NB4 (cell line): ENCODE measurements at regions not wholly inside any gene's neighbourhood (a gene's known extent, or its start where the extent isn't known, plus 50 kb on each side); places are given as distances from the start of the nearest gene placed in this dataset.

Experiments used
- DNase-seq: peaks from one replicate; pipeline ENCODE4 v3.0.0; 2010; ENCODE audit warnings: low read depth
- H3K4me3 ChIP-seq: one replicate; pipeline ENCODE4 v1.5.1; 2011; ENCODE audit warnings: mild to moderate bottlenecking, low read depth, low read length, moderate library complexity
- MYC ChIP-seq: IDR thresholded peaks from 2 replicates; pipeline ENCODE4 v1.6.1; 2011; ENCODE audit warnings: low read depth, low read length
- POLR2A ChIP-seq: IDR thresholded peaks from 2 replicates; pipeline ENCODE4 v1.6.1; 2011; ENCODE audit warnings: mild to moderate bottlenecking; ENCODE audit not compliant: insufficient read length; ENCODE audit errors: extremely low read depth
- TF ChIP-seq, protein P1 (sequence below): IDR thresholded peaks from one replicate; pipeline ENCODE4 v1.5.1; 2012; ENCODE audit warnings: low read depth, low read length
- TF ChIP-seq, protein P2 (sequence below): IDR thresholded peaks from 2 replicates; pipeline ENCODE4 v1.6.1; 2011; ENCODE audit warnings: low read depth, low read length

DNA sequence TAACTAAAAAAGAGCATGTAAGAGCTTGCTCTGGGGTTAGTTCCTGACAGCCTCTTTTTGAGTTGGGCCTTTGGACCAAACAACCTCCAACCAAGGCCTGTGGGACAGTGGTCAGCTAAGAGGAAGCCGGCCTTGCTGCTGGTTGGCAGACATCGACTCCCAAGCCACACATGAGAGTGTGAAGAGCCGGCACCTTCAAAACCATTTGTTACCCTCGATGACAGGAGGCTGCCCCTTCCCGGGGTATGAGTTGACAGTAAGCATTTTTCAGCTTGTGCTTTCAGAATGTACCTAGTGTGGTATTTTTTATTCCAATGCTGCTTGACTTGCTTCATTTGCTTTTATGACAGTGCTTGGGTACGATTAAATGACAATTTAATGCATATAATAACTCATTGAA lies 168.6 kb upstream of the IGFBP7 start:
- DNase-seq = no peak
- TF ChIP-seq MYC = no peak
- TF ChIP-seq, protein P1, sequence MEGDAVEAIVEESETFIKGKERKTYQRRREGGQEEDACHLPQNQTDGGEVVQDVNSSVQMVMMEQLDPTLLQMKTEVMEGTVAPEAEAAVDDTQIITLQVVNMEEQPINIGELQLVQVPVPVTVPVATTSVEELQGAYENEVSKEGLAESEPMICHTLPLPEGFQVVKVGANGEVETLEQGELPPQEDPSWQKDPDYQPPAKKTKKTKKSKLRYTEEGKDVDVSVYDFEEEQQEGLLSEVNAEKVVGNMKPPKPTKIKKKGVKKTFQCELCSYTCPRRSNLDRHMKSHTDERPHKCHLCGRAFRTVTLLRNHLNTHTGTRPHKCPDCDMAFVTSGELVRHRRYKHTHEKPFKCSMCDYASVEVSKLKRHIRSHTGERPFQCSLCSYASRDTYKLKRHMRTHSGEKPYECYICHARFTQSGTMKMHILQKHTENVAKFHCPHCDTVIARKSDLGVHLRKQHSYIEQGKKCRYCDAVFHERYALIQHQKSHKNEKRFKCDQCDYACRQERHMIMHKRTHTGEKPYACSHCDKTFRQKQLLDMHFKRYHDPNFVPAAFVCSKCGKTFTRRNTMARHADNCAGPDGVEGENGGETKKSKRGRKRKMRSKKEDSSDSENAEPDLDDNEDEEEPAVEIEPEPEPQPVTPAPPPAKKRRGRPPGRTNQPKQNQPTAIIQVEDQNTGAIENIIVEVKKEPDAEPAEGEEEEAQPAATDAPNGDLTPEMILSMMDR = no peak
- TF ChIP-seq, protein P2, sequence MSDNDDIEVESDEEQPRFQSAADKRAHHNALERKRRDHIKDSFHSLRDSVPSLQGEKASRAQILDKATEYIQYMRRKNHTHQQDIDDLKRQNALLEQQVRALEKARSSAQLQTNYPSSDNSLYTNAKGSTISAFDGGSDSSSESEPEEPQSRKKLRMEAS = no peak
- TF ChIP-seq POLR2A = no peak
- H3K4me3 ChIP-seq = no peak overlapping the region

DNA sequence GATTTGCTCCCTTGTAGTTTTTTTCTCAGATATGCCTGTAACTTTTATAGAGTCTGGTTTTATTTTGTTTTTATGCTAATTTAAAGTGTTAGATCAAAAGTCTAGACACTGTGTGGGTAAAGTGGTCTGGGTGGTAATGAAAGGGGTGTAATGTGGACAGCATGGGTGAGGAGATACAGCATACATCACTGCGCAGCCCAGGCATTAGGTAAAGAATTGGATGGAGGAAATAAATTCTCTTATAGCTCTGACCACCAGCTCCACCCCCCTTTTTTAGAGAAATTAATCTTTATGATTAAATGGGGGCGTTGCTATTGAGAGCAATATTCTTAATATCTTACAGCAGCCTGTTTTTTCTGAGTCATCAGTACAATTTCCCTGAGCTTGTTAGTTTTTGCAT lies 163.9 kb upstream of the IGFBP7 start:
- no peak for DNase-seq
- TF ChIP-seq MYC = no peak
- TF ChIP-seq, protein P2 = no peak
- TF ChIP-seq, protein P1 = no peak
- TF ChIP-seq POLR2A = no peak
- H3K4me3 ChIP-seq = no peak overlapping the region

DNA sequence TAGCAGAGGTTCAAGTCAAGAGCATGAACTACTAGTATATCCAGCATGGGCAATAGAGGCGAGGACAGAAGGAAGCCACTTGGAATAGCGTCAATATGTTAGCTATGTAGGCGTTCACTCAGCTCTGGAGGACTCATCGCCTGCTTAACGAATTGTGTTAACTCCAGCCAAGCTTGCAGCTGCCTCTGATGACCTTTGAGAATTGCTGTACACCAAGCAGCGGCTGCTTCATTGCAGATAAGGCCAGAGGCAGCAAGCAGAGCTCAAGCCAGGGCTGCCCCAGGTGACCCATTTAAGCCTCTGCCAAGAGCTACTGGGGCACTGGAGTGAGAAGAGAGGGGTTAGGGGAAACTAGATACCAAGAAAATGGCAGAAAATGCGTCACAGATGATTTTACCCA lies 160.2 kb upstream of the IGFBP7 start:
- H3K4me3 ChIP-seq = no peak overlapping the region
- TF ChIP-seq MYC (no peak), POLR2A (no peak)
- TF ChIP-seq, protein P2 = no peak
- TF ChIP-seq, protein P1 = no peak
- DNase-seq = no peak

DNA sequence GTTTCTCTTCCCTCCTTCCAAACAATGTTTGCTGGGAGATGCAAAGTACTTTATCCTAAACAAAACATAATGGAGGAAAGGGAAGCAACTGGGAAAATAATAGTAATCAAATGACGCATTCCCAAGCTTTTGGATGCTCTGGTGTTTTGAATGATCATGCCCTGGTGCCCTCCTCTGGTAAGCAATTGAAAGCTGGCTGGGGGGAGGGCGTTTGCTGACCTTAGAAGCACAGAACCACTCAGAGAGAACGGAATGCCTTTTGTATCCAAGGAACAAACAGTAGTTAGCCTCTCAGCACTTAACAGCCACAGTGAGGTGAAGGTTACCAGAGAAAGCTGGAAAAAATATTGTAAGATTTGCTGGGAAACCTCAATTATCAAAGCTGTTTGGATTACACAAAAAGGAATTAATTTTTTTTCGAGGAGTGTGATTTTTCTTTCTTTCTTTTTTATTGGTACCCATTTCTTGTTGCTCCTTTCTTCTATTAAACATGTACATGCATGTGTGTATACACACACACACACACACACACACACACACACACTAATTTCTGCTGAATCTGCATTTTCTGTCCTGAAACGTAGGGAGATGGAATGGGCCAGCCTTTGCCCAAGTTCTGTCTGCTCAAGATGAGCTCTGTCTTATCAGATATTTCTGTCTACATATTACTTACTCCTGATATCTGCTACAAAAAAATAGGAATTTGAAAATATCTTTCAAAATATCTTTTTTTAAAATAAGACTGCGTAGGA lies 155.8 kb upstream of the IGFBP7 start:
- no peak for DNase-seq
- no peak for TF ChIP-seq MYC
- TF ChIP-seq POLR2A = no peak
- TF ChIP-seq, protein P2 = no peak
- TF ChIP-seq, protein P1 = no peak
- no peak overlapping the region for H3K4me3 ChIP-seq

DNA sequence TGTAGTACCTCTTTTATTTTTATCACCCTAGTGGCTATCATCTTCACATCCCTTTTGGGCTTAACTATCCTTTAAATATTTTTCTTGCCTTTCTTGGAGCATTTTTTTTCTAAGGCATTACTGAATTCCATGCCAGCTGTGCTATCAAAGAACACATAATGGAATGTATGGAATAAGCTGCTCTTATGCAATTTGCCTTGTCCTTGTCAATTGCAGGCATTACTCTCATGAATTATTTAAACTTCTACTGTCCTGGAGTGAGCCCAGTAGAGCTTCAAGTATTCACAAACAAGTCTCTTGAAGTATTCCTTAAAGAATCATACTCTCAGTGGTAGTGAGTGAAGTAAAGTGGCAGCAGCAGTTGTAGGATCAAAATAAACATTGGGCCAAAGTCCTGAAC lies 144.6 kb upstream of the IGFBP7 start:
- TF ChIP-seq, protein P1 = no peak
- no peak for TF ChIP-seq MYC
- DNase-seq = no peak
- no peak overlapping the region for H3K4me3 ChIP-seq

DNA sequence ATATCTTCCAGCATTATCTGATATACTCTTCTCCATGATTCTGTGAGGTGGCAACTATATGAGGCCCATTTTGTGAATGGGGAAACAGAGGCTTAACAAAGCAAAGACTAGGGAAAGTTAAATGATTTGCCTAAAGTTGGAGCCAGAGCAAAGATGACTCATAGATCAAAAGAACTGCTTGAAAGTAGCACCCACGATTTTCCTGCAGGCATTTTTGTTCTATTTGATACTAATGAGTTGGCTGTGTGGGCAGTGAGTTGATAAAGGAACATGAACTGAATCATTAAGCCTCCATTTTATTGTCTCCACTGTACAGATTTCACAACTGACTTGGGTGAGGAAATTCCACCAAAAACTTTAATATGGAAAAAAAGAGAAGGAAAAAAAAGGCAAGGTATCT lies 138.9 kb upstream of the IGFBP7 start:
- no peak overlapping the region for H3K4me3 ChIP-seq
- no peak for TF ChIP-seq POLR2A
- TF ChIP-seq, protein P2 = no peak
- TF ChIP-seq, protein P1 = no peak
- no peak for TF ChIP-seq MYC
- DNase-seq = no peak
